ENCODE measurements at regions not wholly inside any gene's neighbourhood (a gene's known extent, or its start where the extent isn't known, plus 50 kb on each side); places are given as distances from the start of the nearest gene placed in this dataset.

DNA sequence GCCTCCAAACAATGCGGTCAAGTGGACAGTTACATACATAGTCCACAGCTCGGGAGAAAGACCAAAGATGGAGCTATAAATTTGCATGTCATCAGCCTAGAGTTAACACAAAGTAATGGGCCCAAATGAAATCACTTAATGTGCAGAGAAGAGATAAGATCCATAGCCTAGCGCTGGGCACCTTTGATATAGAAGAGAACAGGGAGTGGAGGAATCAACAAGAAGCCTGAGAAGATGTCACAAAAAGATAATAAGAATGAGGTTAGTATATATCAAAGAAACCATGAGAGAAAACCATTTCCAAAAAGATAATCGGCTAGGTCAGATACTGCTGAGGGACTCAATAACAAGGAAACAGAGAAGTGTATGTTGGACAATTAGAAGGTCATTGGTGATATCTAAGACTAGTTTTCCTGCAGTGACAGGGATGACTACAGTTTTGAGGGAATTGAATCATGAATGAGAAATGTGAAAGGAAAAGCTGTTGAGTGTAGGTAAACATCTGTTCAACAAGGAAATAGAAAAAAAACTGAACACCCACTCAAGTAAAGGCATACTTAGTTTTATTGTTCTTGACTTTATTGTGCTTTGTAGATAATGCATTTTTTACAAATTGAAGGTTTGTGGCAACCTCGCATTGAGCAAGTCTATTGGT is 68.7 kb upstream of the CDH6 start:
- H3K4me3 ChIP-seq (ENCODE audit: low read depth, low read length): no peak overlapping the region
- no peak for DNase-seq (ENCODE audit: low read depth)
- TF ChIP-seq MYC (IDR thresholded peaks at IDR 0.05; ENCODE audit: low read depth, low read length) (no peak), POLR2A (IDR thresholded peaks at IDR 0.05; ENCODE audit: extremely low read depth, insufficient read length) (no peak)
- TF ChIP-seq, protein P1, sequence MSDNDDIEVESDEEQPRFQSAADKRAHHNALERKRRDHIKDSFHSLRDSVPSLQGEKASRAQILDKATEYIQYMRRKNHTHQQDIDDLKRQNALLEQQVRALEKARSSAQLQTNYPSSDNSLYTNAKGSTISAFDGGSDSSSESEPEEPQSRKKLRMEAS (IDR thresholded peaks at IDR 0.05; ENCODE audit: low read depth, low read length): no peak
- TF ChIP-seq, protein P2, sequence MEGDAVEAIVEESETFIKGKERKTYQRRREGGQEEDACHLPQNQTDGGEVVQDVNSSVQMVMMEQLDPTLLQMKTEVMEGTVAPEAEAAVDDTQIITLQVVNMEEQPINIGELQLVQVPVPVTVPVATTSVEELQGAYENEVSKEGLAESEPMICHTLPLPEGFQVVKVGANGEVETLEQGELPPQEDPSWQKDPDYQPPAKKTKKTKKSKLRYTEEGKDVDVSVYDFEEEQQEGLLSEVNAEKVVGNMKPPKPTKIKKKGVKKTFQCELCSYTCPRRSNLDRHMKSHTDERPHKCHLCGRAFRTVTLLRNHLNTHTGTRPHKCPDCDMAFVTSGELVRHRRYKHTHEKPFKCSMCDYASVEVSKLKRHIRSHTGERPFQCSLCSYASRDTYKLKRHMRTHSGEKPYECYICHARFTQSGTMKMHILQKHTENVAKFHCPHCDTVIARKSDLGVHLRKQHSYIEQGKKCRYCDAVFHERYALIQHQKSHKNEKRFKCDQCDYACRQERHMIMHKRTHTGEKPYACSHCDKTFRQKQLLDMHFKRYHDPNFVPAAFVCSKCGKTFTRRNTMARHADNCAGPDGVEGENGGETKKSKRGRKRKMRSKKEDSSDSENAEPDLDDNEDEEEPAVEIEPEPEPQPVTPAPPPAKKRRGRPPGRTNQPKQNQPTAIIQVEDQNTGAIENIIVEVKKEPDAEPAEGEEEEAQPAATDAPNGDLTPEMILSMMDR (IDR thresholded peaks at IDR 0.05; ENCODE audit: low read depth, low read length): no peak

DNA sequence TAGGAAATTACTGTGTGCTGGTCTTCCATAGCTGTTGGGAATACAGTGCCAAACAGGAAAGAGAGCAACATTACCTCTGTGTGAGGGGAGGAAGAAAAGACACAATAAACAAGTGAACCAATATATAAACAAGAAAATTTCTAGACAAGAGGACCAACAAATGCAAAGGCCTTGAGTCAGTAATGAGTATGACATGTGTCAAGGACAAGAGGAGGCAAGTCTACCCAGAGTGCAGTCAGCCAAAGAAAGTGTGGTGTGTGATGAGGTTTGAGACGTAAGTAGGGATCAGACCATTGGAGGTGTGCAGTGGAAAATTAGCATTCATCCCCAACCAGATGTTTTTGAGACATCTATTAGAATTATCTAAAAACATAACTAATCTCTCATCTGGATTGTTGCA is 69.5 kb upstream of the CDH6 start:
- no peak for DNase-seq (ENCODE audit: low read depth)
- H3K4me3 ChIP-seq (ENCODE audit: low read depth, low read length): no peak overlapping the region
- TF ChIP-seq, protein P1 (IDR thresholded peaks at IDR 0.05; ENCODE audit: low read depth, low read length): no peak
- TF ChIP-seq, protein P2 (IDR thresholded peaks at IDR 0.05; ENCODE audit: low read depth, low read length): no peak
- TF ChIP-seq POLR2A (IDR thresholded peaks at IDR 0.05; ENCODE audit: extremely low read depth, insufficient read length) (no peak), MYC (IDR thresholded peaks at IDR 0.05; ENCODE audit: low read depth, low read length) (no peak)

DNA sequence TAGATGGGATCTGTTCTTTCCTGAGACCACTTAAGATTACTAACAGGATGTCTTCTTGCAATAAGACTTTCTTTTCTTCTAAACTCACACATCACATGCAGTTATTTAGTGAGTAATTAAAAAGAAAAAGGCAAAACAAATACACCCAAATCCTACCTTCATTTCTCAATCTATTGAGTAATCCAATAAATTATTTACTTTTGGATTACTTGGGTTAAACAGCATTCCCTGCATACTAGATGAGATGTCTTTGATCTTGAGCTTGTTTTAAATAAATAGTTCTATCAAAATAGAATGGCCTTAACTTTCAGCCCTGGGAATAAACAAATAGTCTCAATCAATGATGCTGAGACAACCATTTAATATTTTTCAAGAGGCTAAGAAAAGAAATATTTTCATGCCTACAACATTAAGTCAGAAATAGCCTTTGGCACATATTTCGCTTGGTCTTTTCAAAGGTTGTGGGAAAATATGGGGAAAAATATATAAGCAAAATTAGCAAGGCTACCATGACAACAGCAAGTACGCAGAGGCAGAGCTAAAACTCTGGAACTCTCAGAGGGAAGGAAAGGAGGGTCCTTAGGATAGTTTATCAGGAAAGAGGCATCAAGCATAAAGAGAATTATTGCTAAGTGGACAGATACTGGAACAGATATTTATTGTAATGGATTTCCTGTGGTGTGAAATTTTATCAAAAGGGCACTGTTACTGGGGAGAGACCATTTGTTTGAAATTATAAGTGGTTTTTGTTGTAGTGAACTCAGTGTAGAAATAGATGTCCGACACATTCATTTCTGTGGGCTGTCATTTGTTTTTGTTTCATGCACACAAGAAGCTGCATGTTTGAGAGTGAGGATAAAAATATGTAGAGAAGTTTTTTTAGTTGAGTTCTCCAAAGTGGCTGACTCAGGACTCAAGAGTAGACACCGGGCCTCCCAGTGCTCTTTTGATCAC is 70.2 kb upstream of the CDH6 start:
- DNase-seq (ENCODE audit: low read depth): no peak
- TF ChIP-seq POLR2A (IDR thresholded peaks at IDR 0.05; ENCODE audit: extremely low read depth, insufficient read length): no peak
- no peak overlapping the region for H3K4me3 ChIP-seq (ENCODE audit: low read depth, low read length)

DNA sequence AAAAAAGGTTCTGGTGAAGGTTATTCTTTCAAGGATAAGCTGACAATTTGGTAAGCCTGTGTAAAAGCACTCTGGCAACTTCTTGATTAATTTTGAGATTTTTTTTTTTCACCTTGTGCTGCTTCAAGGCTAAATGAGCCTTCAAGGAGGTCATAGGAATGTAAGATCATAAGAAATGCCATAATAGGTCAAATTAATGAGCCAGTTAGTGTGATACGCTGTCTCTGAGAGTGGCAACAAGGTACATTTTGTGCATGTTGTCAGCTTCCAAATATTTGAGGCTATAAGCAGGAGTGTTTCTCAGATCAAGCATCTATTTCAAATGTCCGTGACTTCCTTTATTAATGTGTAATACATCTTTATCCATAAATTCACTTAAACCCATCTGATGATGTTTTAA is 72.3 kb upstream of the CDH6 start:
- H3K4me3 ChIP-seq (ENCODE audit: low read depth, low read length): no peak overlapping the region
- no peak for DNase-seq (ENCODE audit: low read depth)
- TF ChIP-seq, protein P2 (IDR thresholded peaks at IDR 0.05; ENCODE audit: low read depth, low read length): no peak
- TF ChIP-seq, protein P1 (IDR thresholded peaks at IDR 0.05; ENCODE audit: low read depth, low read length): no peak
- TF ChIP-seq POLR2A (IDR thresholded peaks at IDR 0.05; ENCODE audit: extremely low read depth, insufficient read length) (no peak), MYC (IDR thresholded peaks at IDR 0.05; ENCODE audit: low read depth, low read length) (no peak)

DNA sequence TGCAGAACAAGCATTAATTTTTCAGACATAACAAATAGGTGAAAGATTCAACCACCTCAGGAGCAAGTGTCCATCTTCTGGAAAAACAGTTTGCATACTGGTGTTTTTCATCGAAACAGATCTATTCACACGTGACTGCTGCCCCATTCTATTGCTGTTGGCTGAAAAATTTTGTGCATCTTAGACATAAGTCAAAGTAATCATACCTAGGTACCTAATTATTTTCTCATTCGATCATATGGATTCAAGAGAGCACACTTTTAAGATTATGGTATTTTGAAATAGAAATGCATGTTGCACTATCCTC is 72.9 kb upstream of the CDH6 start:
- TF ChIP-seq POLR2A (IDR thresholded peaks at IDR 0.05; ENCODE audit: extremely low read depth, insufficient read length) (no peak), MYC (IDR thresholded peaks at IDR 0.05; ENCODE audit: low read depth, low read length) (no peak)
- TF ChIP-seq, protein P1 (IDR thresholded peaks at IDR 0.05; ENCODE audit: low read depth, low read length): no peak
- TF ChIP-seq, protein P2 (IDR thresholded peaks at IDR 0.05; ENCODE audit: low read depth, low read length): no peak
- no peak overlapping the region for H3K4me3 ChIP-seq (ENCODE audit: low read depth, low read length)
- DNase-seq (ENCODE audit: low read depth): no peak

DNA sequence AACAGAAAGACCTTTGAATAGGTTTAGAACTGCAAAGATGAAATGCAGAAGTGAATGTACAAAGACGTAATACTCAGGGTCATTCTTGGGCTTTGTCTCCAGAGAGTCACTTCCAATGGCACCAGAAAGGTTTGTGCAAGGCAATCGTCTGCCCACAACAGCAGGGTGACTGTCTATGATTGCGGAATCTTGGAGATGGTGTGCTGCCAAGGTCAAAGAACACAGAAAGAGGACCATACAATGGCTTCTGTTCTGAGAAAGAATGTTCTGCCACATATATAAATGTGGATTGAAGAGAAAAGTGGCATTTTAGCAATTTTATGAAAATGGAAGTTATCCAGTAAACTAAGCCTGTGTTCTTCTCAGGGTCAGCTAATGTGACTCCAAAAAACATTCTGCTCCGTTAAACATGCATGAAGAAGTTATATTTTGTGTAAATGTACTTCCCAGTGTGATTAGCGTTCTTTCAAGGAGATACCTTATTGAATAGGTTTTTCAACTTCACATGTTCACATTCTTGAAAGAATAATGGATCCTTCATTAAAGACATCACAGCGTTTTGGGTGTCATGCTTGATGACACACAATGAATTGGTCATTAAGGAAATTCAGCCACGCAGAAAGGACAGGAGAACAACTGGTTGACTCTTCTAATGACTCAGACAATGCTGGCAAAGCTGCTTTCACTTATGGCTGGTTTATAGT is 73.4 kb upstream of the CDH6 start:
- TF ChIP-seq, protein P1 (IDR thresholded peaks at IDR 0.05; ENCODE audit: low read depth, low read length): no peak
- no peak for TF ChIP-seq POLR2A (IDR thresholded peaks at IDR 0.05; ENCODE audit: extremely low read depth, insufficient read length)
- peak; percentile 55 for DNase-seq (ENCODE audit: low read depth)

More for the DNA sequence above, 73.4 kb upstream of the CDH6 start:
- no peak overlapping the region for H3K4me3 ChIP-seq (ENCODE audit: low read depth, low read length)
